NCI-H1092 (cell line): ENCODE measurements at regions not wholly inside any gene's neighbourhood (a gene's known extent, or its start where the extent isn't known, plus 50 kb on each side); places are given as distances from the start of the nearest gene placed in this dataset.

Source experiments
- DNase-seq: peaks from one replicate; lab custom pipeline; 2025; lab: John Stamatoyannopoulos, UW

DNA sequence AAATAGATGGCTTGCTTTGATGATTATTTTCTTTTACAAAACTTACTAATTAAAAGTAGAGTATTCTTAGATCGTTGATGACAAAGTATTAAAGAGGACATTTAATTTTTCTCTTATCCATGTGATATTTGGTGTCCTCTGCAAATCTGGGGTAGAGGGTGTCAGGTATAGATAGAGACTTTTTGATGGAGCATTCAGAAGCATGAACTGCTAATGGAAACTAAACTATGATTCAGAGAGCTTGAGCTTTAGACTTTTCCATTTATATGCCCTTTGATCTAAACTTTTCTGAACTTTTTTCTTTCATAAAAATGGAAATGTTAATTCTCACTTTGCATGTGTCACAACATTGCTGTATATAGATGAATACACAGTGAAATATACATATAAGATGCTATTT lies 619.7 kb downstream of the PLCL1 start:
- no peak for DNase-seq

DNA sequence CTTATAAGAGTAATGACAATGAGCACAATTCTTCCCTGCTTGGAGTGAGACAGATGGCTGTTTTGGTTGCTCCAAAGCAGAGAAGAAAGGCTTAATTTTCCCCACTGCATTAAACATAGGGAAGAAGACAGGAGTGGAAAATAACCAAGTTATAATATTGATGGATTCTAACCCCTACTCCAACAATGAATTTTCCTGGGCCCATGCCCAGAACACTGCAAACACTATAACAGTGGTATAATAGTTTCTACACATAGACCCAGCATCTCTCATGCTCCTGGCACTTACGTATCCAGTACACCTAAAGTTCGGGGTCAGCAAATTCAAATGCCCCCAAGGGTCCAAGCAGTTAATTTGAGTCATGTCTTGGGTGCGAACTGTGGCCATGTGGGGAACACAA lies 613.4 kb downstream of the PLCL1 start:
- no peak for DNase-seq

DNA sequence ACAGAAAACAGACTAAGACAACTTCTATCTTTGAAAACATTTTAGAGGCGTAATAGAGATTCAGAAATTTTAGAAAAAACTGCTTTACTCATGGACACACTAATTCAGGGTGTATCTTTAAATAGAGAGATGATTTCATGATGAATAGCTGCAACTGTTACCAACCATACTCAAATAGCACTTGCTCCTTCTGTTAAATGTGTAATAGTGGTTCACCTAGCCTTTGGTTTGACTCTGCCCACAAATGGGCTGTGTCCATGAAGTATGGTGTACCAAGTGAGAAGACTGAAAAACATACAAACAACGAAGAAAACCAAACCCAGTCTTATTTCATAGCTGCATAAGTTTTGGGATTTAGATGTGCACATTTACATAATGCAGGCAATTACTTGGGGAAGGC lies 610.6 kb downstream of the PLCL1 start:
- no peak for DNase-seq

DNA sequence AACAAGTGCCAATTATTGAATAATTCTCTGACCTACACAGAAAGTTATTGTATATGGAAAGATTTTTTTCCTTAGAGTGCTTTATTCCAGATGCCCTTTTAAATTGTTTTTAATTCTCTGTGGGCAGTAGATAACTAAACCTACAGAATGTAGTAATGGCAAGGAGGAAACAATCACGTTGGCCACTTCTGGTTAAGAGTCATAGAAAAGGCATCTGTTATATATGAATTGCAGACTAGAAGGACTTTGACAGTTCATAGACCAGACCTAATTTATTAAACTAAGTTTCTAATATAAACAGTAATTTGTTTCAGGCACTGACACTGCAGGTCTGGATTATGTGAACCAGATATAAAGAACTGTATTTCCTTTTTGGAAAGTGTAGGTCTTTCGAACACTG lies 607.5 kb downstream of the PLCL1 start:
- no peak for DNase-seq

DNA sequence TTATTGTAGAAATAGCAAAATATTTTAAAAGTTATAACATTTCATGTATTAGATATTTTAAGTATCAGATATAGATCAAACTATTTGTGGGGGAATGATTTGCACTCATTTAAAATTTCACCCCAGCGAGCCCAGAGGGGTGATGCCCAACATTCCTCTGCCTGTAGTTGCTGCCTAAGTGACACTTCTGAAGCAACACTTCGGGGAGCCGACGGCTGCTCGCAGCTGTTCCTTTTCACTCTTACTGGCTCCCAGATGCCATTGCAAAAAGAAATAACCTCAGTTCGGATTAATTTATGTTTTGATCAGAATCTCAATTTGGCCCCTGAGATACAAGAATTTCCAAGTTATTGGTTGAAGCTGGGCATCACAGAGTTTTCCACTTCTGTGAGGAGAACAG lies 603.8 kb downstream of the PLCL1 start:
- no peak for DNase-seq

DNA sequence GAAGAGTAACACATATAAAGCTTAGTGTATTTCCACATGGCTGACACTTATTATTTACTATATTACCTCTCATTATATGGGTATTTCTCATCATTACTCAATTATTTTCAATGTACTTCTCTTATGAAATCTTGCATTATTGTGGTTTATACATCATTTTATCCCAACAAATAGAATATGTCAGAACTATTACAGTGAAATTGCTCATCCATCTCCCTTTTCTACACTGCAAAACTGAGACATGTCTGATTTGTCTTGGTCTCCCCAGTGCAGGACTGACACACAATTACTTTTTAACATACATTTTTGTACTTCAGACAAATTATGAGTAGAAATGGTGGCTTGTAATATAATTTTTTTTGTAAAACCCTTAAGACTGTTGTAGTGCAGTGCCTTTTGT lies 600.9 kb downstream of the PLCL1 start:
- DNase-seq = no peak

DNA sequence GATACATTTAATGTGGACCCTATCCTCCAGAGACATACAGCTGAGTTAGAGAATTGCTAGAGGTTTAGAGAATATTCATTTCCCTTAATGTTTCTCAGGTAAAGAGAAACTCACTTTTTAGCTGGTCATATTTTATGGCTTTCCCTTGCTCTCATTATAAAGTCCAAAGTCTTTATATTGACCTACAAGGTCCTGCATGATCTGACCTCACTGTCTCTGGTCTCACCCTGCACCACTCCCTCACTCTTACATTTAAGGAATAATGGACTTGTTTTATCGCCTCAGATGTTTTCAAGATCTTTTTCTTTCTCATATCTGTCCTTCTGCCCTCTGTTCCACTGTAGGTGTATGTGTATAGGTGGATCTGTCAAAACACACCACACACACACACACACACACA lies 597.3 kb downstream of the PLCL1 start:
- DNase-seq = no peak

DNA sequence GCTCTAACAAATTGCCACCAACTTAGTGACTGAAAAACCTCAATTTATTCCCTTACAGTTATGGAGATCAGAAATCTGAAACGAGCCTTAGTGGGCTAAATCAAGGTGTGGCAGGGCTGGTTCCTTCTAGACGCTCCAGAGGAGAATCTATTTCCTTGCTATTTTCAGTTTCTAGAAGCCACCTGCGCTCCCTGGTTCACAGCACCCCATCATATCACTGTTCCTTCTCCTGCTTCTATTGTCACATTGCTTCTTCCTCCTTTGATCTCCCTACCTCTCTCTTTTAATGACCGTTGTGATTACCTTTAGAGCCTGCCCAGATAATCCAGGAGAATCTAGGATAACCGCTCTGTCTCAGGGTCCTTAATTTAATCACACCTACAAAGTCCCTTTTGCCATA lies 596.6 kb downstream of the PLCL1 start:
- DNase-seq = no peak

DNA sequence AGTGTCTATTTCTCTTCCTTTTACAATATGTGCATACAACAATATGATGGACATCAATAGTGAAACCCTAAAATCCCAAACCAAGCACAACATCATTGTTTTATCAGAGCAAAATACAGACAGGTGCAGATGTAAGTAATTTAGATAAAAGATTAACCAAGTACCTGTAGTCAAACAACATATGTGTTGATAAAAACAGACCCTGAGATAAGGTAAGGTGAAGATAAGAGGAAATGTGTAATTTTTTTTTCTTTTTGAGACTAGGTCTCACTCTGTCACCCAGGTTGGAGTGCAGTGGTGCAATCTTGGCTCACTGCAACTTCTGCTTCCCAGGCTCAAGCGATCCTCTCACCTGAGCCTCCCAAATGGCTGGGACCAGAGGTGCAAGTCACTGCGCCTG lies 589.8 kb downstream of the PLCL1 start:
- no peak for DNase-seq

DNA sequence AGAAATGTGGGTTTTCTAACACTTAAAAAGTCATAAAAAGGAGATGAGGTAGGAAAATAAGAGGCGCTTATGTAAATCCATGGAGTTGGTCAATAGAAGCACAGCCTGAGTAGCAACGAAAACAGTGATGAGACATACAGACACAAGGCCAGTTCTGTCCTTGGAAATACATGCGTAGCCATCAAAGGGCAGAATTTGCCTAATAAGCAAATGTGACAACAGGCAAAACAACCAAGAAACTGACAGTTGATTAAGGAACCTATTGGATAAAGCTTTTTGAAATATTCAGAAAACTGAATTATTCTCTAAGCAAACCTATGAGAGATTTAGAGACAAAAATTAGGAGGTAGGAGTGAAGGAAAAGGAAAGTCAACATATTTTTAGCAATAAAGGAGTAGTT lies 586.3 kb downstream of the PLCL1 start:
- no peak for DNase-seq

DNA sequence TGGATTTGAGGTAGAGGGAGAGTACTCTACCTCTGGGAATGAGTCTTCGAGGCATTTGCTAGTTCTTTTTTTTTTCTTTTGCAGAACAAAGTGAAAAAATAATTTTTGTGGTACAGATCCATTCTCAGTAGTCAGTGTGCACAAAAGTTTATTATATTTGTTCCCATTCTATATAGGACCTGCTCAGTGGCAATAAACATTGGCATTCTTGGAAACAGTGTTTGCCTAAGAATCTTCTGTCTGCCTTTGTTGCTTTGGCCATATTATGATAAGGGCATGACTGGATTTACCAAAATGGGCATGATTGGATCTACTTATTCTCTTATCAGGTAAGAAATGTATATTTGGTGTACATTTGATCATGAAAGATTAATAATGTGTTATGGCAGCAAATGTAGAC lies 583.3 kb downstream of the PLCL1 start:
- no peak for DNase-seq

DNA sequence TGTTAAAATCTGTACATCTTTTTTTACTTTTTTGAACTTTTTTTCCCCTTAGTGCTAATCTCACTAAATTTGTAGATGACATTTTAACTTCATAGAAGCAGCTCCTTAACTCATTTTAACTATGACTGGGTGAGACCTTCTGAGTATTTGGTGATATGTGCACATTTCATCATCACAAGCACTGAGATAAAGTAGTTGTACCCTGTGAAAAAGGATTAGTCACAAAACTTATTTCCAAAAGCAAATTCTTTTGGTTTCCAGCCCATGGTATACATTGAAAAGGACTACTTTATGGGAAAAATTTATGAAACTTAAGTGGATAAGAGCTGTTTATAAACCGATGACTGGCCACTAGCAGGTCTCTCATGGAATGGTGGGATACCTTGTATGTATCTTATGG lies 581.5 kb downstream of the PLCL1 start:
- no peak for DNase-seq

DNA sequence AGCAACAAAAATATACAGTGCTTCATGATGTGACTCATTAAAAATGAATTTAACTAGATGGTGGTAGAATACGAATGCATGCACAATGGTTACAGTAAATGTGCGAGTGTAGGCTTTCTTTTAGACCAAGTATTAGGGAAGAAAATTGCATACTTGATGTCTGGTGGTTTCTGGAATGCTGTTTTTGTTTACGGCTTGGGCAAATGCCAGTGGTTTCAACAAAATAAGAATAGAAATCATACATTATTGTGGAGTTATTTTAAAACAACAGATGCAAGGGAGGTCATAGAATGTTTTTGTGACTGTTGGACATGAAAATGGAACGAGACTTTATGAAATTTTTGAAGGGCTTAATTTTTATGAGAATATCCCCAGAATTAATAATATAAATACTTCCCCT lies 580.9 kb downstream of the PLCL1 start:
- DNase-seq = no peak

DNA sequence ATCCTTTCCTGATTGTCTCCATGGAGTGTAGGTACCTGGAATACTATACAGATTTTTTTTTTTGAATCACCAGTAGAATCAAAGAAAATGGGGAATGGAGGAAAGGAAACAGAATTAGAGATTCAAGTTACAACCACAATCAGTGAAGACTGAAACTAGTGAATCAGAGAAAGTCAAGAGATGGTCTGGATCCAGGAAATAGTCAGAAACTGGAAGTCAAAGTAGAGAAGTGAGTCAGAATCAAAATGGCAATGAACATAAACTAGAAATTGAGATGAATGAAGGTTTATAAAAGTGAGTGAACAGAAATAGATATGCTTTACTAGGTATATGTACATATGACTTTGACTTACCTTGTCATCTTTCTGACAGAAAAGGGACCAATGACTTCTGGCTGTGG lies 579.0 kb downstream of the PLCL1 start:
- DNase-seq = no peak

DNA sequence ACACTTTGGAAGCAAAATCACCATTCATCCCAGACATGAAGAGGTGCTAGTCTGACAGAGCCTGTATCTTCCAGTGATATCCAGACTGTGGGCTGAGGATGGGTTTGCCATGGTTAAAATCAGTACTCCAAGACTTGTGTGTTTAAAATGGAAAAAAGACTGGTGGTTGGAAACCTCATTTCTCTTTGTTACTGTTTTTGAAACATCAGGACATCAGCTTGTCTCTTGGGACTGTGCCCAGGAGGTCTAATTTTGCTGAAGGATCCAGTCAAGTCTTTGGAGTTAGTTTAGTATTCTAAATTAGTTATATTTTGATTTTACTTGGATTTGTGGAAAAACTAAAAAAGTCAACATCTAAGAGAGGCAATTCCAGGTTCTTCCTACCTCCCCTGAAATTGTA lies 578.4 kb downstream of the PLCL1 start:
- no peak for DNase-seq

DNA sequence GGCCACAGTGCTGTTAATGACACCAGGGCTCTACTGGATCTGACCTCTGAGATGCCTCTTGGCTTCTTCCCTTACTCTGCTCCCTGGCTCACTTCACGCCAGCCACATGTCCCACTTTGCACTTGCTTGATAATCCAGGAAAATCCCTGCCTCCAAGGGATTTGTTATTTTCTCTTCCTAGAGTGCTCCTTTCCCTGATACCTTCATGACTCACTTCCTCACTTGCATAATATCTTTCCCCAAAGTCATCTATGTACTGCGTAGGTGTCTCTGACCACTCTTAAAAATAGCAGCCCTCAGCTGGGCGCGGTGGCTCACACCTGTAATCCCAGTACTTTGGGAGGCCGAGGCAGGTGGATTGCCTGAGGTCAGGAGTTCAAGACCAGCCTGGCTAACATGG lies 572.3 kb downstream of the PLCL1 start:
- no peak for DNase-seq

DNA sequence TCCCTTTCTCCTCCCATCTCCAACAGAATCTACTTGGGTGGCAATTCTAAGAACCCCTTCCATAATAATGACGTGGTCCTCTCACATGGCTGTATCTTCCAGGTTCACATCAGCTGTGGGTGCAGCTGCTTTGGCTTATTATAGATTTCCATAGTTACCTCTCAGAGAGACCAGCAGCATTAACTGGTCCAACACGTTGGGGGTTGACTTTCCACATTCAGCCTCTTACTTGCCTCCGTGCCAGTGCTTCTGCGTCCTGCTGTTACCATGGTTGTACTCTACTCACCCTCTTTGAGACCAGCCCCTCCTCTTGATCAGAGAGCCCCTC lies 570.7 kb downstream of the PLCL1 start:
- DNase-seq = no peak

DNA sequence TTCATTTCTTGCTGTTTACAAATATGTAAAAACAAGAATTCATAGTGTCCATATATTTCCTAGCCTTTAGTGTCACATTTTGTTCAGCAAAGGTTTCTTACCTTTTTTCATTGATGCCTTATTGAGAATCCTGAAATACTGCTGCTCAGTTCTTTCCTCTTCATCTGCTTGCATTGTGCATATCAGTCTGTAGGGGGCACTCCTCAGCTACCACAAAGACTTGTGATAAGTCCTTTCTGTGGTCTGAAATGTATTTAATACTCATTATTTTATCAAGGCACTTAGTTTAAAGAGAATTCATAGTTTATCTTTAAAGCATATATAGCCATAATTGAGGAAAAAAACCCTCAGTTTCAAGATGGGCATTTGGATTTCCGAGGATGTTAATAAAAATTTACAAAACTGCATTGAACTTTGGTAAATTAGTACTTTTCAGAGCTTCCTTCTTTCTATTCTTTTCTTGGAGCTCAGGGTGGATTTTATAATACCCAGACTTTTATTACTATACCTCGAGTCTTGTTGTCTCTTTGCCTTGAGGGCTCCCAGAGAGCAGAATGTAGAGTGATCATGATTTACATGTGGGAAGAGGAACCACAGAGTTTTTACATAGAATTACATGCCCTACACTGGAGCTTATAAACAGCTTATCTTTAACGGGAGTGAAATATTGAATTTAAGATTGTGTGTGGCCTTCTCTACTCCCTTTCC lies 570.1 kb downstream of the PLCL1 start:
- peak; percentile 33 for DNase-seq

DNA sequence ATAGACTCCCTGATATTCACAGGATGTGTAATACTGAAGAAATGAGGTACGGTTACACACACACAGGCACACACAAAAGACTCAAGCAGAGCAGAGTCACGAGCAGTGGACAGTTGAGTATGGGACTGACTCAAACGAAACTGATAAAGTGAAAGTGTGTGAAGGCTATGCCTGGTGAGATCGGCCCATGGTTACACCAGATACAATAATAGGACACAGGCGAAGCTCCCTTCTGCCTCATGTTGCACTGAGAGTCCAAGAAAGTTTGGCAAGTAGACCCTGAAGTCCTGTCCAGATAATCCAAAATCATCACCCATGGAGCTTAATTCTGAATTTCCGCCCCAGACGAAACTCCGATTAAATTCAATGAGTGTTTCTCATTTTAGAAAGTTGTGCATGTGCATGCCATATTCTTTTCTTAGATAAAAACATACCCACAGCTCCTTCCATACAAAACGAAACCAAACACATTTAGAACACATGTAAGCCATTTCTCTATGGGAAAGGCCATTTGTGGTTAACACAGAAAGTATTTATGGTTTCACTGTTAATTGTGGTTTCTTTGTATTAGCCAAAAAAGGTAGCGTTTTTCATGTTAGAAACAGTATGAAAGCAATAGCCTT lies 567.6 kb downstream of the PLCL1 start:
- DNase-seq = no peak

DNA sequence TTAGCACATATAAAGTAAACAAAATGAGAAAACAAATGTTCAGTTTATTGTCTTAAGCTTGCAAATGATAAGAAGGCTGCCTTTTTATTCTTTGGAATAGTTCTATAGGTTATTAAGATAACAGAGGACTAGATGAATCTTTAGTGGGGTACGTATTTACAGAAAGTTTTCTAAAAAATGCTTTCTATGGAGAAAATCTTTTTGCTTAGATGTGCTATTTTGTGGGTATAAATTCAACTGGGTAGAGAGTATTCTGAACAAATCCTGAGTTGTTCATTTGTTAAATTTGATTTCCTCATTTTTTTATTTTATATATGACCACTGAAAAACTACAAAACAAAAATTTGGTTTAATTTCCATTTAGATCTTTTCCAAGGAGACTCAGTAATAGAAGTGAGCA lies 566.9 kb downstream of the PLCL1 start:
- no peak for DNase-seq

DNA sequence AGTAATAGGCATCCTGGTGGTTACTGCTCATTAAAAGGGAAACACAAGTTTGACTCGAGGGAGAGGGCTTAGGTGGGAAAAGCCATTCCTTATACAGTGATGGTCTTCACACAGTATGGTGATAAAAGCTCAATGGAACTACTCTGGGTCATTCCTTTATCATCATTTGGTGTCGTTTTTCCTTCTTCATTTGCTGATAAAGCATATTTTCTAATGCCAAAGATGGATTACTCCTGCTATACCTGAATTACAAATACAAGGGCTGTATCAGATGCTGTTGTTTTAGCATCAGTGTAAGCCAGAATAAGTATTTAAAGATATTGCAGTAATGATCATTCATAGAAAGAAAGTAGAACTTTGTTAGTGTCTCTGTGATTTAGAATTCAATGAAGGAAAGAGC lies 563.7 kb downstream of the PLCL1 start:
- no peak for DNase-seq

DNA sequence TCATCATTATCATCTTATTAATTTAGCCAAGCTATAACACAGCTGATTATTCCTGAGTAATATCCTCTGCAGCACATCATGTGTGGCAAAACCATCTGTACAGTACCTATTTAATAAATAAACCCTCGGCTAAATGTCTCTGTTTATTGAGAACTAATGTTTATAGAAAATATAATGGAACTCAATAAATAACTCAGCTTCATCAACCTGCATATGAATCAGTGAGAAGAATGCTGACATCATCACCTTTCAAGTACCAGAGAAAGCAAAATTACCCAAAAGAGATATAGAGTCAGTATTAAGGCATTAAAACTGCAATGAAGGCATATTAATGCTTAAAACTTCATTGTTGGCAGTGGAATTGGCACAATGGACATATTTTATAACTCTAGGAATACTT lies 558.3 kb downstream of the PLCL1 start:
- DNase-seq = no peak

DNA sequence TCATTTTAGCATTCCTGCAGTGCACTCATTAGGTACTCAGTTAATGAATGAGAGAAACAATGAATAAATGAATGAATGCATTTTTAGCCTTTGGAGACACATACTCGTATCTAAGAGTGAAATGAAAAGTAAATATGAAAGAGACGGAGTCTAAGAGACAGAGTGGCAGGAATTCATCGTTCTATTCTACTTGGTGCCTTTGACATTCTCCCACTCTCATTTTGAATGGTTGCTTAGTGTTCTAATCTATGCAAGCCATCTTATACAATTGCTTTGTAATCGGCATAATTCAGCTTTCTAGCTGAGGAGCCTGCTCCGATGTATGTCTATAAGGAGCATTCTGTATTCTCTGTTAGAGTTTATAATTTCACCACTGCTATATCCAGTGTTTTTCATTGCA lies 554.9 kb downstream of the PLCL1 start:
- DNase-seq = no peak

DNA sequence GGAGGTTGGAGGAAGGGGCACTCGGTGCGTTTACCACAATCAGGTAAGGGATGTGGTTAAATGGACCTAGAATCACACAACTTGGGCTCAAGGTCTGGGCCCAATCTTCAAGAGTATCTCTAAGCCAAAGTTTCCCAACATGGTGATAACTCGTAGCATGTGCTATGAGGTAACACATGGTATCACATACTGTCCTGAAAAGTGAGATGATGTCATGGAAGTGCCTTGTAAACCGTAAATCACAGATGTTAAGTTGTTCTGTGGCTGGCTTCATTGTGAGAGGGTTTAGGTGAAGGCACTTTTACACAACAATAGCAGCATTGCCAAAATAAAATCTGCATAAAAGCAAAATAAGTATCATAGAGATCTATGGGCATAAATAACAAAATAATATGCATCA lies 551.8 kb downstream of the PLCL1 start:
- no peak for DNase-seq

DNA sequence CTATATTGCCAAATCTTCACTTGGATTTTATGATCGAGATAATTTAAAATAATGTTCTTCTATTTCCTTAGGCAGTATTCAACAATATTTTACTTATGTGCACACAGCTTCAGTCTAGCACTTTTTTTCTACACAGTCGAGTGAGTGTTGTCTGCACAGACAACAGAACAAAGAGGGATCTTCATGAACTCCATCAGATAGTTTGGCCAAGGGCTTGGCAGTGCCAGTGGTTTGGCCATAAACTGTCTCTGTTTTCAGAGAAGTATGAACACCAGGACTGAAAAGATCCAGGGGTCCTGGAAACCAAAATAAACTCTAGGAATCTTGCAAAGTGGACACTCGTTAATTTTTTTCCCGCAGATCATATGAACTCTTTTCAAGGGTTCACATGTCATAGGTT lies 547.3 kb downstream of the PLCL1 start:
- DNase-seq = no peak
